ENCODE measurements at regions not wholly inside any gene's neighbourhood (a gene's known extent, or its start where the extent isn't known, plus 50 kb on each side); places are given as distances from the start of the nearest gene placed in this dataset.

GRCh38 chr16:6132121-6132520, 1034.5 kb upstream of the EEF2KMT start:
- no peak for TF ChIP-seq CTCF (tag by site-specific recombination; IDR thresholded peaks at IDR 0.05)
- no peak for TF ChIP-seq SCRT2 (tag by site-specific recombination; IDR thresholded peaks at IDR 0.05)
- no peak for TF ChIP-seq REST (tag by site-specific recombination; IDR thresholded peaks at IDR 0.05)
- TF ChIP-seq ZNF394 (tag by site-specific recombination; IDR thresholded peaks at IDR 0.05; ENCODE audit: borderline replicate concordance), result no peak
- TF ChIP-seq ZBTB7A (tag by site-specific recombination; IDR thresholded peaks at IDR 0.05; ENCODE audit: low read depth), result no peak
- no peak for TF ChIP-seq ATF2 (tag by site-specific recombination; IDR thresholded peaks at IDR 0.05; ENCODE audit: low read depth)
- TF ChIP-seq PBX3 (CRISPR knock-in tag; IDR thresholded peaks at IDR 0.05), result no peak
- no peak for TF ChIP-seq ZNF280C (tag by site-specific recombination; IDR thresholded peaks at IDR 0.05)
- no peak for TF ChIP-seq ZNF223 (tag by site-specific recombination; IDR thresholded peaks at IDR 0.05)
- no peak for TF ChIP-seq ZNF138 (tag by site-specific recombination; IDR thresholded peaks at IDR 0.05; ENCODE audit: borderline replicate concordance)
- no peak for TF ChIP-seq ZNF292 (tag by site-specific recombination; IDR thresholded peaks at IDR 0.05; ENCODE audit: borderline replicate concordance, low read depth)

All from HEK293 (cell line).